VCaP (cell line): ENCODE measurements at regions not wholly inside any gene's neighbourhood (a gene's known extent, or its start where the extent isn't known, plus 50 kb on each side); places are given as distances from the start of the nearest gene placed in this dataset.

Source experiments
- H3K27ac ChIP-seq: fragments of 450-650 bp; 2 replicates; pipeline ENCODE4 v1.5.1; 2017
- TF ChIP-seq, protein P1 (sequence below): fragments of 450-650 bp; conservative IDR thresholded peaks from 2 replicates; pipeline ENCODE4 v1.5.1; 2017; ENCODE audit warnings: mild to moderate bottlenecking, moderate library complexity

GRCh38 chr6:134537146-134537555 lies 219.2 kb upstream of the SGK1 start:
- no peak overlapping the region for H3K27ac ChIP-seq

GRCh38 chr6:134535831-134536230 lies 217.9 kb upstream of the SGK1 start:
- H3K27ac ChIP-seq = no peak overlapping the region
- TF ChIP-seq, protein P1, sequence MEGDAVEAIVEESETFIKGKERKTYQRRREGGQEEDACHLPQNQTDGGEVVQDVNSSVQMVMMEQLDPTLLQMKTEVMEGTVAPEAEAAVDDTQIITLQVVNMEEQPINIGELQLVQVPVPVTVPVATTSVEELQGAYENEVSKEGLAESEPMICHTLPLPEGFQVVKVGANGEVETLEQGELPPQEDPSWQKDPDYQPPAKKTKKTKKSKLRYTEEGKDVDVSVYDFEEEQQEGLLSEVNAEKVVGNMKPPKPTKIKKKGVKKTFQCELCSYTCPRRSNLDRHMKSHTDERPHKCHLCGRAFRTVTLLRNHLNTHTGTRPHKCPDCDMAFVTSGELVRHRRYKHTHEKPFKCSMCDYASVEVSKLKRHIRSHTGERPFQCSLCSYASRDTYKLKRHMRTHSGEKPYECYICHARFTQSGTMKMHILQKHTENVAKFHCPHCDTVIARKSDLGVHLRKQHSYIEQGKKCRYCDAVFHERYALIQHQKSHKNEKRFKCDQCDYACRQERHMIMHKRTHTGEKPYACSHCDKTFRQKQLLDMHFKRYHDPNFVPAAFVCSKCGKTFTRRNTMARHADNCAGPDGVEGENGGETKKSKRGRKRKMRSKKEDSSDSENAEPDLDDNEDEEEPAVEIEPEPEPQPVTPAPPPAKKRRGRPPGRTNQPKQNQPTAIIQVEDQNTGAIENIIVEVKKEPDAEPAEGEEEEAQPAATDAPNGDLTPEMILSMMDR = no peak

More at GRCh38 chr6:134537146-134537555, 219.2 kb upstream of the SGK1 start:
- TF ChIP-seq, protein P1 = no peak

DNA sequence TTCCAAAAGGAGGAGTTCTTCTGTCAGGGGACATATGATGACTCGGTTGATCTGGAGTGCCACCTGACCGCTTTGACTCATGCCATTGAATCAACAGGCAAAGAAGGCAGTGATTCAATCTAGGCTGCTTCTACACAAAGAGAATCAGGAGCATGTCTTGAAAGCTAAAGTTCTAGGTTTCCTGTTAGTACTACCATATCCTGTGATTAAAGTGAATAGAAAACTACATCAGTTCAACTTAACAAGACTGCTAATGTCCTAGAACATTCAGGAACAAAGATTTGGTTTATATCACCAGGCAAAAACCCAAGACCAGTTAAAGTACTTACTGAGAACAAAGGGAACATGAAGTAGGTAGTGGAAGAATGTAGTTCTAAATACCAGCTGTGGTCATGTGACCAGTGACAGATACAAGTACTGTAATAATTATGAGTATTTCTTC lies 216.8 kb upstream of the SGK1 start:
- H3K27ac ChIP-seq = no peak overlapping the region
- TF ChIP-seq, protein P1 = no peak

GRCh38 chr6:134533991-134534390 lies 216.1 kb upstream of the SGK1 start:
- TF ChIP-seq, protein P1 = no peak
- no peak overlapping the region for H3K27ac ChIP-seq

DNA sequence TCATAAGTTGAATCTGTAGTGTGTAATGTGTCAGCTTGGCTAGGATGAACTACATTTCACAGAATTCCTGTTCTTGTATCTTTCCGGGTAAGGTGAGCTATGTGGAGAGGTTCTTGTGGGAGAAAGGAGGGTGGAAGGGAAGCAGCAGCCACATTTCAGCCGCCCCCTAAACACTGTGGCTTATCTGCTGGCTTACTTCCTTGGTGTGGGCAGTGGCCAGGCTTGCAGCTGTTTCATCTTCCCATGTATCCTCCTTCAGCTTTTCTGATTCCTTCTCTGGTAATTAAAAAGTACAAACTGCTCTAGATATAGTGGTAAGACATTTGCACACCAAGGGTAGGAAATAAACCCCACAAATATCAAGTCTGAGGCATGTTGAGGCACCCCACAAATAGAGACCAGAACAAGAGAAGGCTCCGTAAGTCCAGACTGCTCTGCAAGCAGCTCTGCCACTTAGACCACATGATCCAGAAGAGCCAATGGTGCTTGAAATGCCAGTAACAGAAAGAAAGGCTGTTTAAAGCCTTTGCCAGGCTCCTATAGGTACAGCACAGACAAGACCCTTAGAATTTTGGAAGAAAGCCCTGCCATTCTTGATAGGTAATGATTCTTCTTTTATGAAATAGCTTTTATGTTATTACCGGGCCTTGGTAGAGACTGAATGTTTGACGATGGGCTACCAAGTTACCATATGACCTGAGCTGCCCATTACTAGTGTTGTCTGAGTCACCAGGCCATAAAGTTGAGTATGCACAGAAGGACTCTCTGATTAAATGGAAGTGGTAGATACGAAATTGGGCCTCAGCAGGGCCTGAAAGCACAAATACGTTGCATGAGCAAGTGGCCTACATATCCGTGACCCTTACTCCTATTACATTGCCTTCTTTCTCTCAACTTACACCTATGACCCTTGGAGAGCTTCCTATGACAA lies 215.0 kb upstream of the SGK1 start:
- TF ChIP-seq, protein P1 = no peak
- H3K27ac ChIP-seq = no peak overlapping the region

DNA sequence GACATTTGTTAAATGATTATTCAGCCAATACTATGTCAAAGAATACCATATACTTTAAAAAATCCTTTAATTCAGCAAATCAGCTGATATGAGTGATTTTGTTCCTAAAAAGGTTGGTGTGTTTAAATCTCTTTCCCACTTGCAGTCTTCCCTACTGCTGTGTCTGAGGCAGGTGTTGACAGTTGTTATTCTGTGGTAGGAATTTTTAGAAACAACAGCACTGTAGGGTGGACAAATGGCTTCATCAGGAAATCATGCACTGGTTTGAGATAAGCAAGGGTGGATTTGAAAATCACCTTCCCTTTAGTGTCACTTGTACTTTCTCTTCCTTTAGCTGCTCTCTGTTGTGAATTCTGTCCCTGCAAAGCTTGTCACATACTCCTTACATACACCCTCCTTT lies 213.7 kb upstream of the SGK1 start:
- no peak overlapping the region for H3K27ac ChIP-seq
- TF ChIP-seq, protein P1 = no peak

DNA sequence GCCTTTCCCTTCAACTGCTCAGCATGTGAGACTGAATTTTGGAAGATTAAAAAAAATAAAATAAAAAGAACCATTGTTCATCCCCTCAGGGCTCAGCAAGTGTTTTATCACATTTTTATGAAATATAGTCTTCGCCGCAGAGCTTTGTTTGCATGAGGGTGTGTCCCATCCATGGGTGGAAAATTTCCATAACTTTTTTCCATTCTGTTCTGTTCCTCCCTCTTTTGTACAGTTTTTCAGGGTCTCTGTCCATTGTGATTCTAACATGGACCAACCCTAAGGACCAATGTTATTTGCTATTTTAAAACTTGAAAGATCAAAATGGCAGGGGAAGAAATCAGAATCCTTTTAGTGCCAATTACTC lies 213.3 kb upstream of the SGK1 start:
- TF ChIP-seq, protein P1 = no peak
- H3K27ac ChIP-seq = no peak overlapping the region
